ENCODE measurements at regions not wholly inside any gene's neighbourhood (a gene's known extent, or its start where the extent isn't known, plus 50 kb on each side); places are given as distances from the start of the nearest gene placed in this dataset.
"Not testable (repeated sequence)": the region's sequence is repeated elsewhere in the genome, so short reads cannot be mapped to it uniquely, and the experiment has no call there.

GRCh38 chr16:65740711-65741110 is 618.8 kb upstream of the CDH11 start:
- Histone ChIP-seq H3K4me3 (no peak overlapping the region), H3K27ac (no peak overlapping the region), H3K36me3 (no peaks in the 10 kb centered on the region), H3K9me3 (no peaks in the 10 kb centered on the region), H3K4me1 (no peaks in the 10 kb centered on the region), H3K27me3 (no peaks in the 10 kb centered on the region)
- TF ChIP-seq POLR2AphosphoS5 (IDR thresholded peaks at IDR 0.05) (no peak), CTCF (IDR thresholded peaks at IDR 0.05) (no peak), EP300 (IDR thresholded peaks at IDR 0.05) (no peak), POLR2A (IDR thresholded peaks at IDR 0.05) (no peak)
- no peak for DNase-seq
- intact Hi-C loops (cut with DNase I; ENCODE audit: low total_unique reads), result no loop called here

- H3K27me3 ChIP-seq, result no peaks in the 10 kb centered on the region
- no peaks in the 10 kb centered on the region for H3K36me3 ChIP-seq
- H3K4me3 ChIP-seq, result no peak overlapping the region
- H3K4me1 ChIP-seq, result no peaks in the 10 kb centered on the region
- no peaks in the 10 kb centered on the region for H3K9me3 ChIP-seq
- intact Hi-C loops (cut with DNase I; ENCODE audit: low total_unique reads), result no loop called here
- H3K27ac ChIP-seq, result no peak overlapping the region
- 73 to 84% (median 75%) methylated on average over 3 of the region's 3 CpGs for WGBS, 5 donors
- TF ChIP-seq EP300 (IDR thresholded peaks at IDR 0.05), result no peak
- no peak for TF ChIP-seq POLR2AphosphoS5 (IDR thresholded peaks at IDR 0.05)
- no peak for TF ChIP-seq POLR2A (IDR thresholded peaks at IDR 0.05)
- TF ChIP-seq CTCF (IDR thresholded peaks at IDR 0.05), result no peak
- no peak for DNase-seq
Observed at GRCh38 chr16:65739518-65739917, 617.7 kb upstream of the CDH11 start.

GRCh38 chr16:65737831-65738230 is 616.0 kb upstream of the CDH11 start:
- Histone ChIP-seq H3K27me3 (no peaks in the 10 kb centered on the region), H3K4me1 (no peaks in the 10 kb centered on the region), H3K4me3 (no peak overlapping the region), H3K27ac (no peak overlapping the region), H3K36me3 (no peaks in the 10 kb centered on the region), H3K9me3 (no peaks in the 10 kb centered on the region)
- WGBS, 5 donors, result 50 to 54% (median 51%) methylated on average over 4 of the region's 4 CpGs
- TF ChIP-seq POLR2AphosphoS5 (IDR thresholded peaks at IDR 0.05) (no peak), EP300 (IDR thresholded peaks at IDR 0.05) (no peak), CTCF (IDR thresholded peaks at IDR 0.05) (no peak)
- intact Hi-C loops (cut with DNase I; ENCODE audit: low total_unique reads), result no loop called here
- no peak for DNase-seq

GRCh38 chr16:65735615-65736014 is 613.8 kb upstream of the CDH11 start:
- H3K4me1 ChIP-seq; H3K4me3 ChIP-seq; DNase-seq; H3K27ac ChIP-seq; H3K9me3 ChIP-seq; intact Hi-C loops (cut with DNase I; ENCODE audit: low total_unique reads); H3K27me3 ChIP-seq; H3K36me3 ChIP-seq: not testable (repeated sequence)

- no peak for DNase-seq
- Histone ChIP-seq H3K9me3 (peaks cover 0 to 8% (median 6%) of the 10 kb centered on the region in 4 donors), H3K4me1 (no peaks in the 10 kb centered on the region), H3K27me3 (no peaks in the 10 kb centered on the region), H3K36me3 (no peaks in the 10 kb centered on the region), H3K4me3 (no peak overlapping the region), H3K27ac (no peak overlapping the region)
- intact Hi-C loops (cut with DNase I; ENCODE audit: low total_unique reads), result no loop called here
- WGBS, 5 donors, result 69 to 75% (median 74%) methylated on average over 3 of the region's 3 CpGs
- no peak for TF ChIP-seq POLR2AphosphoS5 (IDR thresholded peaks at IDR 0.05)
- no peak for TF ChIP-seq EP300 (IDR thresholded peaks at IDR 0.05)
- no peak for TF ChIP-seq POLR2A (IDR thresholded peaks at IDR 0.05)
- TF ChIP-seq CTCF (IDR thresholded peaks at IDR 0.05), result no peak
Observed at GRCh38 chr16:65733721-65734120, 611.9 kb upstream of the CDH11 start.
